Lower leg skin (tissue), 3 donors: ENCODE measurements at regions not wholly inside any gene's neighbourhood (a gene's known extent, or its start where the extent isn't known, plus 50 kb on each side); places are given as distances from the start of the nearest gene placed in this dataset.

ENCODE experiments used
- POLR2A ChIP-seq, 2 donors: fragments of 450-650 bp; IDR thresholded peaks; one replicate each; pipeline ENCODE4 v1.6.1; 2016 to 2017; ENCODE audit warnings: antibody characterized with exemption in 2 of 2, mild to moderate bottlenecking in 1 of 2, moderate library complexity in 1 of 2
- TF ChIP-seq, protein P1 (sequence below), 3 donors: fragments of 450-650 bp; IDR thresholded peaks; one replicate each; pipeline ENCODE4 v1.5.1; 2016; ENCODE audit warnings: antibody characterized with exemption in 3 of 3, mild to moderate bottlenecking in 3 of 3, moderate library complexity in 2 of 3

DNA sequence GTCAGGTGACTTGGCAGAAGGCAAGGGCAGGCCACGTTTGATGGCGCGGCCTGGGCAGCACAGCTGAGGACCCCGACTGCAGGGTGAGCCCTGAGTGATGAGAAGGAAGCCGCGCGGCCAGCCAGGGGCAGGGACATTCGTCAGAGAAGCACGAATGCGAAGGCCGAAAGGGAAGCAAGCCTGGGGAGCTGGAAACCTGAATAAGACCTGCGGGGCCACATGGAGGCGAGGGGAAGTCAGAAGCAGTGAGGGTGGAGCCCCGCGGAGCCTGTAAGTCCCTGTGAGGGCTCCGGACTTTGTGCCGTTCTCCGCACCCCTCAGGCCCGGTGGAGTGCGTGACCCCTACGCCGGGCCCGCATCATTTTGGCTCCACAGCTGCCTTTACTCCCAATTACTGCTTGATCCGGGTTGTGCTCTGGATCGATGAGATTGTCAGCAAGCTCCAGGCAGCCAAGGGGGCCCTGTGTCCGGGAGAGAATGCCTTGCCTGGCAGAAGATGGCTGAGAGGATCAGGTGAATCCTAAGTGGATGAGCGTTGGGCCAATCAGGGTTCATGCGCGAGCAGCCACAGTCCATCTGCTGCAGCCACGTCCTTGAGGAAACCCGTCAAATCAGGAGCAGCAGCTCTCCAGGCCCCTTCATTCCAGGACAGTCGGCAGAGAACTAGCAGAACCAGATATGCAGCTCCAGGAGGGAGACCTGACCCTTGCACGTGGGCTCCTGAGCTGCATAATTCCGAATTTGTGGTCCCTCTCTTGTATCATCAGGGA lies 293.3 kb upstream of the SHH start:
- TF ChIP-seq, protein P1, sequence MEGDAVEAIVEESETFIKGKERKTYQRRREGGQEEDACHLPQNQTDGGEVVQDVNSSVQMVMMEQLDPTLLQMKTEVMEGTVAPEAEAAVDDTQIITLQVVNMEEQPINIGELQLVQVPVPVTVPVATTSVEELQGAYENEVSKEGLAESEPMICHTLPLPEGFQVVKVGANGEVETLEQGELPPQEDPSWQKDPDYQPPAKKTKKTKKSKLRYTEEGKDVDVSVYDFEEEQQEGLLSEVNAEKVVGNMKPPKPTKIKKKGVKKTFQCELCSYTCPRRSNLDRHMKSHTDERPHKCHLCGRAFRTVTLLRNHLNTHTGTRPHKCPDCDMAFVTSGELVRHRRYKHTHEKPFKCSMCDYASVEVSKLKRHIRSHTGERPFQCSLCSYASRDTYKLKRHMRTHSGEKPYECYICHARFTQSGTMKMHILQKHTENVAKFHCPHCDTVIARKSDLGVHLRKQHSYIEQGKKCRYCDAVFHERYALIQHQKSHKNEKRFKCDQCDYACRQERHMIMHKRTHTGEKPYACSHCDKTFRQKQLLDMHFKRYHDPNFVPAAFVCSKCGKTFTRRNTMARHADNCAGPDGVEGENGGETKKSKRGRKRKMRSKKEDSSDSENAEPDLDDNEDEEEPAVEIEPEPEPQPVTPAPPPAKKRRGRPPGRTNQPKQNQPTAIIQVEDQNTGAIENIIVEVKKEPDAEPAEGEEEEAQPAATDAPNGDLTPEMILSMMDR (IDR thresholded peaks at IDR 0.05) = no peak
- no peak for TF ChIP-seq POLR2A (IDR thresholded peaks at IDR 0.05)
